ENCODE measurements at regions not wholly inside any gene's neighbourhood (a gene's known extent, or its start where the extent isn't known, plus 50 kb on each side); places are given as distances from the start of the nearest gene placed in this dataset.
"Not testable (repeated sequence)": the region's sequence is repeated elsewhere in the genome, so short reads cannot be mapped to it uniquely, and the experiment has no call there.

DNA sequence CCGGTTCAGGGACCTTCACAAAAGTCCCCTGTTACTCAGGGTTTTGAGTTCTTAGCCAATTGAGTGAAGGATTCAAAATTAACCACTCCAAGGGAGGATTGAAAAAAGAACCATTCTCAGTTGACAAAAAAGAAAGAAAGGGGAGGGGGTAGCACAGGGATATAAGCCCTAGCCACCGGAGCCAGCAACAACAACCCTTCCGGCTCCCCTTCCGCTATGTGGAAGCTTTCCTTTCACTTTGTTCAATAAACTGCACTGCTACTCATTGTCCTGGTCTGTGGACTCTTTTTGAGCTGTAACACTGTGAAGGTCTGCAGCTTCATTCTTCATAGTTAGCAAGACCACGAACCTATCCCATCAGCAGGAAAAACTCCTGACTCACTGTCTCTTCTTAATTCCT lies 1488.1 kb upstream of the PRR20A start:
- intact Hi-C loops (cut with micrococcal nuclease) = no loop called here
- Mint-ChIP-seq H3K27ac (ENCODE audit: low read depth, unreplicated experiment) (no peak overlapping the region), H3K36me3 (ENCODE audit: insufficient read depth, unreplicated experiment) (no peaks in the 10 kb centered on the region), H3K4me3 (ENCODE audit: unreplicated experiment) (no peak overlapping the region), H3K4me1 (ENCODE audit: insufficient read depth, unreplicated experiment) (no peaks in the 10 kb centered on the region), H3K27me3 (ENCODE audit: insufficient read depth, unreplicated experiment) (no peaks in the 10 kb centered on the region), H3K9me3 (ENCODE audit: unreplicated experiment) (peaks cover 13% of the 10 kb centered on the region)
- CTCF ChIA-PET = no interaction called here
- BruUV-seq (replicated peaks) = no TSS peak
- TF ChIP-seq, protein P1, sequence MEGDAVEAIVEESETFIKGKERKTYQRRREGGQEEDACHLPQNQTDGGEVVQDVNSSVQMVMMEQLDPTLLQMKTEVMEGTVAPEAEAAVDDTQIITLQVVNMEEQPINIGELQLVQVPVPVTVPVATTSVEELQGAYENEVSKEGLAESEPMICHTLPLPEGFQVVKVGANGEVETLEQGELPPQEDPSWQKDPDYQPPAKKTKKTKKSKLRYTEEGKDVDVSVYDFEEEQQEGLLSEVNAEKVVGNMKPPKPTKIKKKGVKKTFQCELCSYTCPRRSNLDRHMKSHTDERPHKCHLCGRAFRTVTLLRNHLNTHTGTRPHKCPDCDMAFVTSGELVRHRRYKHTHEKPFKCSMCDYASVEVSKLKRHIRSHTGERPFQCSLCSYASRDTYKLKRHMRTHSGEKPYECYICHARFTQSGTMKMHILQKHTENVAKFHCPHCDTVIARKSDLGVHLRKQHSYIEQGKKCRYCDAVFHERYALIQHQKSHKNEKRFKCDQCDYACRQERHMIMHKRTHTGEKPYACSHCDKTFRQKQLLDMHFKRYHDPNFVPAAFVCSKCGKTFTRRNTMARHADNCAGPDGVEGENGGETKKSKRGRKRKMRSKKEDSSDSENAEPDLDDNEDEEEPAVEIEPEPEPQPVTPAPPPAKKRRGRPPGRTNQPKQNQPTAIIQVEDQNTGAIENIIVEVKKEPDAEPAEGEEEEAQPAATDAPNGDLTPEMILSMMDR (IDR thresholded peaks at IDR 0.05; ENCODE audit: unreplicated experiment) = no peak
- POLR2A ChIA-PET = no interaction called here
- DNase-seq (ENCODE audit: unreplicated experiment) = no peak

DNA sequence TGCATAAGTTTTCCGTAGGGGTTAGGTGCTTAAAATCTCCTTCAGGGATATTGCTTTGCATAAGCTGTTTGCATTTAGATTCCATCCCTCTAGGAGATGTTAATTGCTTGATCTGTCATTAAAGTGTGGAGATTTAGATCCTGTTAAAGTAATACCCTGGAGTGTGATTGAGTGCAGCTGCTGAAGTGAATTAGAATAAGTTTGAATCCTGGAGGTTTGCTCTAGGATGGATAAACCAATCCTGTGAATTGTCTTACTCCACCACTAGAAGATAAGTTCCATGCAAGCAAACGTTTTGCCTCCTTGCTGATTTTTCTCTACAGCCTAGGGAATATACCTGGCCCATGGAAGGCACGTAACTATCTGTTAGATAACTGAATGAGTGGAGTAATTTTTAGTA lies 1487.2 kb upstream of the PRR20A start:
- no peaks in the 10 kb centered on the region for H3K4me1 Mint-ChIP-seq (ENCODE audit: insufficient read depth, unreplicated experiment)
- BruUV-seq (replicated peaks) = no TSS peak
- TF ChIP-seq, protein P1 (IDR thresholded peaks at IDR 0.05; ENCODE audit: unreplicated experiment) = no peak
- H3K9me3 Mint-ChIP-seq (ENCODE audit: unreplicated experiment) = peaks cover 14% of the 10 kb centered on the region
- H3K27me3 Mint-ChIP-seq (ENCODE audit: insufficient read depth, unreplicated experiment) = no peaks in the 10 kb centered on the region
- no peak overlapping the region for H3K27ac Mint-ChIP-seq (ENCODE audit: low read depth, unreplicated experiment)
- ChIA-PET POLR2A (no interaction called here), CTCF (interaction anchor here (0.5 to 0.7 kb wide), 2 partner anchors 13 to 27 kb away, joined by 4 to 5 read pairs; no protein-coding TSS in a partner anchor)
- no peak overlapping the region for H3K4me3 Mint-ChIP-seq (ENCODE audit: unreplicated experiment)
- intact Hi-C loops (cut with micrococcal nuclease) = no loop called here
- H3K36me3 Mint-ChIP-seq (ENCODE audit: insufficient read depth, unreplicated experiment) = no peaks in the 10 kb centered on the region
- DNase-seq (ENCODE audit: unreplicated experiment) = no peak

DNA sequence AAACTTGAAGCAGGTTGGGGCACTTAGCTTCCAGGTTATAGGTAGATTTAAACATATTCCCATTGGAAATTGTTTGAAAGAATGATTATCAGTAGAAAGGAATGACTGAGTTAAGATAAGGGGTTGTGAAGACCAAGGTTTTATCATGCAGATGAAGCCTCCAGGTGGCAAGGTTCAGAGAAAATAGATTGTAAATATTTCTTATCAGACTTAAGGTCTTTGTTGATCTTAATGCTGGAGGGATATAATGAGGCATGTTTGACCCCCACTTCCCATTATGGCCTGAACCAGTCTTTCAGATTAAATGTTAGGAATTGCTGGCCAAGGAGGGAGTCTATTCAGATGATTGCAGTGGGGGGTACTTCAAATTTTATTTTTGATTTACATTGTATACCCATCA lies 1486.5 kb upstream of the PRR20A start:
- H3K4me1 Mint-ChIP-seq (ENCODE audit: insufficient read depth, unreplicated experiment) = no peaks in the 10 kb centered on the region
- no TSS peak for BruUV-seq (replicated peaks)
- H3K4me3 Mint-ChIP-seq (ENCODE audit: unreplicated experiment) = no peak overlapping the region
- intact Hi-C loops (cut with micrococcal nuclease) = no loop called here
- no peaks in the 10 kb centered on the region for H3K36me3 Mint-ChIP-seq (ENCODE audit: insufficient read depth, unreplicated experiment)
- POLR2A ChIA-PET = interaction anchor here (0.6 kb wide), 1 partner anchor 55 kb away, joined by 3 read pairs; no protein-coding TSS in a partner anchor
- DNase-seq (ENCODE audit: unreplicated experiment) = no peak
- no peaks in the 10 kb centered on the region for H3K27me3 Mint-ChIP-seq (ENCODE audit: insufficient read depth, unreplicated experiment)
- no peak overlapping the region for H3K27ac Mint-ChIP-seq (ENCODE audit: low read depth, unreplicated experiment)
- H3K9me3 Mint-ChIP-seq (ENCODE audit: unreplicated experiment) = peaks cover 14% of the 10 kb centered on the region
- CTCF ChIA-PET = no interaction called here
- TF ChIP-seq, protein P1 (IDR thresholded peaks at IDR 0.05; ENCODE audit: unreplicated experiment) = no peak

DNA sequence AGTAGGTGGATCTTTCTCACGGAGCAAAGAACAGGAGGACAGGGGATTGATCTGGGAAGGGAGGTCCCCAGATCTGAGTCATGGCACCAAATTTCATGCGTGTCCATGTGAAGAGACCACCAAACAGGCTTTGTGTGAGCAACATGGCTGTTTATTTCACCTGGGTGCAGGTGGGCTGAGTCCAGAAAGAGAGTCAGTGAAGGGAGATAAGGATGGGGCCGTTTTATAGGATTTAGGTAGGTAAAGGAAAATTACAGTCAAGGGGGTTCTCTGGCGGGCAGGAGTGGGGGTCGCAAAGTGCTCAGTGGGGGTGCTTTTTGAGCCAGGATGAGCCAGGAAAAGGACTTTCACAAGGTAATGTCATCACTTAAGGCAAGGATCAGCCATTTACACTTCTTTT lies 1480.5 kb upstream of the PRR20A start:
- H3K27ac Mint-ChIP-seq (ENCODE audit: low read depth, unreplicated experiment); H3K4me1 Mint-ChIP-seq (ENCODE audit: insufficient read depth, unreplicated experiment); H3K36me3 Mint-ChIP-seq (ENCODE audit: insufficient read depth, unreplicated experiment); intact Hi-C loops (cut with micrococcal nuclease); H3K27me3 Mint-ChIP-seq (ENCODE audit: insufficient read depth, unreplicated experiment); DNase-seq (ENCODE audit: unreplicated experiment); POLR2A ChIA-PET; BruUV-seq (replicated peaks); H3K4me3 Mint-ChIP-seq (ENCODE audit: unreplicated experiment): not testable (repeated sequence)
- CTCF ChIA-PET = interaction anchor here (0.6 kb wide), 1 partner anchor 10 kb away, joined by 3 read pairs; no protein-coding TSS in a partner anchor
- H3K9me3 Mint-ChIP-seq (ENCODE audit: unreplicated experiment) = peaks cover 14% of the 10 kb centered on the region

DNA sequence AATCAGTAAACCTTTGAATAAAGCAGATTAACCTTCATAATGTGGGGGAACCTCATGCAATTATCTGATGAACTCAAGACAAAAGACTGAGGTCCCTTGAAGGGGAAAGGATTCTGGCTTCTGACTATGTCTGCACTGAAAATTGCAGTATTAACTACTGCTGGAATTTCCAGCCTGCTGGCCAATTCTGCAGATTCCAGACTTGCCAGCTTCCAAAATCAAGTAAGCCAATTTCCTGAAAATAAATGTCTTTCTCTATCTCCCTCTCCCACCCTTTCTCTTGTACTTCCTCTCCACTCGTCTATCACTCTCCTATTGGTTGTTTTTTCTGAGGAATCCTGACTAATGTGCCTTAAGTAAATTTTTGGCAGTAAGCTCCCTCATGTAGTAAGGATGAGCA lies 1479.9 kb upstream of the PRR20A start:
- DNase-seq (ENCODE audit: unreplicated experiment) = no peak

More for the DNA sequence above, 1479.9 kb upstream of the PRR20A start:
- ChIA-PET CTCF (interaction anchor here (0.6 kb wide), 1 partner anchor 10 kb away, joined by 3 read pairs; no protein-coding TSS in a partner anchor), POLR2A (no interaction called here)
- H3K27me3 Mint-ChIP-seq (ENCODE audit: insufficient read depth, unreplicated experiment) = peaks cover 7% of the 10 kb centered on the region
- H3K27ac Mint-ChIP-seq (ENCODE audit: low read depth, unreplicated experiment) = no peak overlapping the region
- intact Hi-C loops (cut with micrococcal nuclease) = no loop called here
- peaks cover 10% of the 10 kb centered on the region for H3K9me3 Mint-ChIP-seq (ENCODE audit: unreplicated experiment)
- H3K4me1 Mint-ChIP-seq (ENCODE audit: insufficient read depth, unreplicated experiment) = no peaks in the 10 kb centered on the region
- TF ChIP-seq, protein P1 (IDR thresholded peaks at IDR 0.05; ENCODE audit: unreplicated experiment) = no peak
- no peaks in the 10 kb centered on the region for H3K36me3 Mint-ChIP-seq (ENCODE audit: insufficient read depth, unreplicated experiment)
- no TSS peak for BruUV-seq (replicated peaks)
- no peak overlapping the region for H3K4me3 Mint-ChIP-seq (ENCODE audit: unreplicated experiment)

All from MCF 10A (cell line).